ENCODE measurements at regions not wholly inside any gene's neighbourhood (a gene's known extent, or its start where the extent isn't known, plus 50 kb on each side); places are given as distances from the start of the nearest gene placed in this dataset.
A peak's percentile ranks its signal among the peaks of the same experiment; 100 is the strongest.

DNA sequence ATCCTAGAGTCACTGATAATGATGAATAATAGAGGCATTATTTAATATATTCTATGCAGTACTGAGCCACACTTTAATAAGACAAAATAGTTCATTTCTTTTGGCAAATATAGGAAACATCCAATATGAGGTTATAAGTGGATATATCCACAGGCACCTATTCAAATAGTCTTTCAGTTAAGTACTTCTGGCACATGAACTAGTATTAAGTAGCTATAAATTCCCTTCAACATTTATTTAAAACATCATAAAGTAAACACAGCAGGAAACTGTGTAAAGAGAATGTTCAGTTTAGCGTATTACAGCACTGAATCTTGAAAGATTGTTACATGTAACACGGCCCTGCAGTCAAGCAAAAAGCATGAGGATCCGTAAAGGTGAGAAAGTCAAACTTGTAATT is 463.3 kb upstream of the KLF12 start:
- TF ChIP-seq, protein P1, sequence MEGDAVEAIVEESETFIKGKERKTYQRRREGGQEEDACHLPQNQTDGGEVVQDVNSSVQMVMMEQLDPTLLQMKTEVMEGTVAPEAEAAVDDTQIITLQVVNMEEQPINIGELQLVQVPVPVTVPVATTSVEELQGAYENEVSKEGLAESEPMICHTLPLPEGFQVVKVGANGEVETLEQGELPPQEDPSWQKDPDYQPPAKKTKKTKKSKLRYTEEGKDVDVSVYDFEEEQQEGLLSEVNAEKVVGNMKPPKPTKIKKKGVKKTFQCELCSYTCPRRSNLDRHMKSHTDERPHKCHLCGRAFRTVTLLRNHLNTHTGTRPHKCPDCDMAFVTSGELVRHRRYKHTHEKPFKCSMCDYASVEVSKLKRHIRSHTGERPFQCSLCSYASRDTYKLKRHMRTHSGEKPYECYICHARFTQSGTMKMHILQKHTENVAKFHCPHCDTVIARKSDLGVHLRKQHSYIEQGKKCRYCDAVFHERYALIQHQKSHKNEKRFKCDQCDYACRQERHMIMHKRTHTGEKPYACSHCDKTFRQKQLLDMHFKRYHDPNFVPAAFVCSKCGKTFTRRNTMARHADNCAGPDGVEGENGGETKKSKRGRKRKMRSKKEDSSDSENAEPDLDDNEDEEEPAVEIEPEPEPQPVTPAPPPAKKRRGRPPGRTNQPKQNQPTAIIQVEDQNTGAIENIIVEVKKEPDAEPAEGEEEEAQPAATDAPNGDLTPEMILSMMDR (IDR thresholded peaks at IDR 0.05; ENCODE audit: insufficient read depth, low read depth, low read length, missing control alignments), result no peak
- no peak for DNase-seq (ENCODE audit: low read depth)
- no peak overlapping the region for H3K4me3 ChIP-seq (ENCODE audit: low read depth, low read length)

GRCh38 chr13:74596691-74597090 is 462.5 kb upstream of the KLF12 start:
- no peak for DNase-seq (ENCODE audit: low read depth)
- TF ChIP-seq, protein P1 (IDR thresholded peaks at IDR 0.05; ENCODE audit: insufficient read depth, low read depth, low read length, missing control alignments), result no peak
- no peak overlapping the region for H3K4me3 ChIP-seq (ENCODE audit: low read depth, low read length)

DNA sequence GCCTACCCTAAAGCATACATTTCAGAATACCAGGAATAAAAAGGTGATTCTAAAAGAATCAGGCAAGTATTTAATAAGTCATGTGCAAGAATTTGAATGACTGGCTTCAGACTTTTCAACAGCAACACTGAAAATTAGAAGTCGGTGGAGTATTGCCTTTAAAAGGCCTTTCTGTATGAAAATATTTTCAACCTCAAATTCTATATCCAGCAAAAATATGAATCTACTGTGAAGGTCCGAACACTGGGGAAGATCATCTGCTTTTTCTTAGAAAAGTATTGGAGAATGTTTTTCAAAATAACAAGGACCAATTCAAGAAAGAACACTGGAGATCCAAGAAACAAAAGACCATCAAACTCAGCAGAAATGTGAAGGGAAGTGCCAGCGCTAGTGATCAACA is 459.5 kb upstream of the KLF12 start:
- no peak for DNase-seq (ENCODE audit: low read depth)
- no peak overlapping the region for H3K4me3 ChIP-seq (ENCODE audit: low read depth, low read length)
- TF ChIP-seq, protein P1 (IDR thresholded peaks at IDR 0.05; ENCODE audit: insufficient read depth, low read depth, low read length, missing control alignments), result no peak

GRCh38 chr13:74586847-74587246 is 452.6 kb upstream of the KLF12 start:
- H3K4me3 ChIP-seq (ENCODE audit: low read depth, low read length), result no peak overlapping the region
- TF ChIP-seq, protein P1 (IDR thresholded peaks at IDR 0.05; ENCODE audit: insufficient read depth, low read depth, low read length, missing control alignments), result no peak
- DNase-seq (ENCODE audit: low read depth), result no peak

DNA sequence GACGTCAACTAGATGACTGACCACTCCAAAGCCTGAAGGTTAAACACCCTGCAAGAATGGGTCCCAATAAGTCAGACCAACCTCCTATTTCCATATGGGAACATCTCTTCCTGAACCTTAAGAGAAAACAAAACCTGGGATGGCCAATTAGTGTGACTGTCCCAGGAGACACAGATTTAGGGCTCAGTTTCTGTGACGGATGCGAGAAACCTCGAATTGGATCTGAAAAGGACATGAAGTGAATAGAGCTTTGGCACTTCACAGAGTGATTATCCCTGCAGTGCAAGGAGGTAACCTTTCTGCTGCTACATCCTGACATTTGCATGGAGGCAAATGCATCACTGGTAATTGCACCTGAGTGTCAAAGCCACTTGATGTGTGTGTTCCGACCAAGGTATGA is 442.2 kb upstream of the KLF12 start:
- TF ChIP-seq, protein P1 (IDR thresholded peaks at IDR 0.05; ENCODE audit: insufficient read depth, low read depth, low read length, missing control alignments), result no peak
- DNase-seq (ENCODE audit: low read depth), result no peak
- H3K4me3 ChIP-seq (ENCODE audit: low read depth, low read length), result no peak overlapping the region

DNA sequence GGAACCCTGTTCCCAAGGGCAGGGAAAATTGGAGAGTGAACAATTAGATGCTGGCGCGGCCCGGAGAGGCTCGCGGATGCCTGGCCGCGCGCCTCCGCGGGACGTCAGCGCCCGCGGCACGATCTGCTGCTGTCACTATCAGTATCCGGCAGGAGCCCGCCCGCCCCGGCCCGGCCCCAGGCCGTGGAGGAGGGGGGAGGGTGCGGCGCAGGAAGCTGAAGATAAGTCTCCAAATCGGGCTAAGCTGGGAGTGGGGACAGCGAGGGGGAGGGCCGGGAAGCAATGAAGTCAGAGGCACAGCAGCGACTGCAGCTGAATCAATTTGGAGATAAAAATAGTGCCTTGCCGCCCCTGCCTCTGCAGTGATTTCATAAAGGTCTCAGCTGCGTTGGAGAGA is 441.5 kb upstream of the KLF12 start:
- no peak overlapping the region for H3K4me3 ChIP-seq (ENCODE audit: low read depth, low read length)
- peak; percentile 9 for DNase-seq (ENCODE audit: low read depth)
- TF ChIP-seq, protein P1 (IDR thresholded peaks at IDR 0.05; ENCODE audit: insufficient read depth, low read depth, low read length, missing control alignments), result no peak

GRCh38 chr13:74574964-74575728 is 440.9 kb upstream of the KLF12 start:
- no peak for DNase-seq (ENCODE audit: low read depth)
- TF ChIP-seq, protein P1 (IDR thresholded peaks at IDR 0.05; ENCODE audit: insufficient read depth, low read depth, low read length, missing control alignments), result no peak
- no peak overlapping the region for H3K4me3 ChIP-seq (ENCODE audit: low read depth, low read length)
